Spleen (tissue), 11 donors: ENCODE measurements at regions not wholly inside any gene's neighbourhood (a gene's known extent, or its start where the extent isn't known, plus 50 kb on each side); places are given as distances from the start of the nearest gene placed in this dataset.

ENCODE experiments used
- DNase-seq: peaks from one replicate; pipeline ENCODE4 v3.0.0-alpha.2; 2020
- H3K27ac ChIP-seq, 8 donors: fragments of 200-600 bp; sonication (generic) in 7 of 8; 1 replicate in 4 of 8; 2 replicates in 4 of 8; pipeline versions ENCODE4 v1.5.0 to v1.8.0; 2016 to 2021; ENCODE audit warnings: inconsistent platforms in 4 of 8, mild to moderate bottlenecking in 4 of 8, moderate library complexity in 1 of 8
- H3K27me3 ChIP-seq, 7 donors: fragments of 200-600 bp; sonication (generic) in 6 of 7; replicated peaks in 1 of 7; 1 replicate in 4 of 7; 2 replicates in 3 of 7; pipeline versions ENCODE4 v1.5.0 to v1.8.0; 2016 to 2021; ENCODE audit warnings: inconsistent platforms in 3 of 7, mild to moderate bottlenecking in 1 of 7
- H3K36me3 ChIP-seq, 6 donors: fragments of 200-600 bp; sonication (generic) in 5 of 6; 1 replicate in 4 of 6; 2 replicates in 2 of 6; pipeline versions ENCODE4 v1.5.0 to v1.8.0; 2016 to 2021; ENCODE audit warnings: inconsistent platforms in 2 of 6
- H3K4me1 ChIP-seq, 6 donors: fragments of 200-600 bp; sonication (generic) in 5 of 6; 1 replicate in 3 of 6; 2 replicates in 3 of 6; pipeline versions ENCODE4 v1.5.0 to v1.8.0; 2016 to 2021; ENCODE audit warnings: inconsistent platforms in 3 of 6
- H3K4me3 ChIP-seq, 8 donors: fragments of 200-600 bp; sonication (generic) in 7 of 8; 1 replicate in 4 of 8; 2 replicates in 4 of 8; pipeline versions ENCODE4 v1.5.0 to v1.8.0; 2016 to 2021; ENCODE audit warnings: inconsistent platforms in 4 of 8, mild to moderate bottlenecking in 4 of 8, moderate library complexity in 2 of 8
- H3K9me3 ChIP-seq, 8 donors: fragments of 200-600 bp; sonication (generic) in 7 of 8; 1 replicate in 4 of 8; 2 replicates in 4 of 8; pipeline versions ENCODE4 v1.5.0 to v1.8.0; 2016 to 2021; ENCODE audit warnings: inconsistent platforms in 4 of 8
- POLR2A ChIP-seq, 3 donors: fragments of 450-650 bp; IDR thresholded peaks; one replicate each; pipeline ENCODE4 v1.5.1; 2017; ENCODE audit warnings: antibody characterized with exemption in 3 of 3, mild to moderate bottlenecking in 1 of 3
- POLR2AphosphoS5 ChIP-seq, 3 donors: sonication (generic); formaldehyde crosslinking; IDR thresholded peaks; one replicate each; pipeline ENCODE4 v1.5.1; 2017; ENCODE audit warnings: antibody characterized with exemption in 3 of 3
- WGBS, 5 donors: extraction: QIAGEN DNeasy Blood & Tissue Kit in 3 of 5; methylation state at CpG; one replicate each; pipeline versions ENCODE4 v1.1.5 to v1.1.7; 2013 to 2018; 5-methylcytosine and 5-hydroxymethylcytosine counted together
- intact Hi-C: fragments of 100-400 bp; cut with DNase I; formaldehyde crosslinking; loops from one replicate; pipeline ENCODE4 v1.15.0; 2023; ENCODE audit warnings: low total_unique reads
- TF ChIP-seq, protein P1 (sequence below), 11 experiments: fragments of 200-600 bp in 7 of 11; fragments of 450-650 bp in 4 of 11; sonication (generic) in 4 of 11; IDR thresholded peaks in 8 of 11; conservative IDR thresholded peaks in 3 of 11; 1 replicate in 7 of 11; 2 replicates in 4 of 11; pipeline versions ENCODE4 v1.4.0 to v1.8.0; 2016 to 2021; ENCODE audit warnings: antibody characterized with exemption in 11 of 11, inconsistent platforms in 4 of 11, mild to moderate bottlenecking in 1 of 11
- donor health status: healthy with polysubstance abuse.
- donor health status: DM: no; HTN: no; CAD: no; lungs with moderate emphysema.
- donor health status: DM: no; HTN: no; CAD: no.
- donor health status: Bipolar disorder and iron deficiency.
- donor health status: healthy.
- donor health status: DM: no; HTN: no; CAD: no.
- donor health status: DM: yes; HTN: yes; CAD: no.

DNA sequence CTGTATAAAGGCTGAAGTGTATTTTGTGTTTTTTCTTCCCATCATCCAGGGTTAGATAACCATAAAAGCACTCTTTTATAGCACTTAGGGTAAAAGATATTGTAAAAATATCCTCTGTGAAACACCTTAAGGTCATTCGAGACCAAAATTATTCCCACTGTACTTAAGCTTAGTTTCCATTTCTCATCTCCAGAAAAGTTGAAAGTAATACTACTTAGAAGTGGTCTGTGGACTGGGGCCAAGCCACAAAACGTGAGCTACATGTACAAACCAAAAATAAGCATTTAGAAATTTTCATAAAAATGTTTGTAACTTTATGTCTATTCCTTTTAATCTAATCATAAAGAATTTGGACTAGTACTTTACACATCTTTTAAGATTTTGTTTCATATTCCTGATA, 142.0 kb upstream of the NTM start:
- intact Hi-C loops, result no loop called here
- Histone ChIP-seq H3K9me3 (peaks cover 0 to 12% (median 6%) of the 10 kb centered on the region in 8 donors), H3K36me3 (no peaks in the 10 kb centered on the region), H3K27me3 (no peaks in the 10 kb centered on the region), H3K27ac (no peak overlapping the region), H3K4me1 (no peaks in the 10 kb centered on the region), H3K4me3 (no peak overlapping the region)
- TF ChIP-seq POLR2AphosphoS5 (IDR thresholded peaks at IDR 0.05) (no peak), POLR2A (IDR thresholded peaks at IDR 0.05) (no peak)
- TF ChIP-seq, protein P1, sequence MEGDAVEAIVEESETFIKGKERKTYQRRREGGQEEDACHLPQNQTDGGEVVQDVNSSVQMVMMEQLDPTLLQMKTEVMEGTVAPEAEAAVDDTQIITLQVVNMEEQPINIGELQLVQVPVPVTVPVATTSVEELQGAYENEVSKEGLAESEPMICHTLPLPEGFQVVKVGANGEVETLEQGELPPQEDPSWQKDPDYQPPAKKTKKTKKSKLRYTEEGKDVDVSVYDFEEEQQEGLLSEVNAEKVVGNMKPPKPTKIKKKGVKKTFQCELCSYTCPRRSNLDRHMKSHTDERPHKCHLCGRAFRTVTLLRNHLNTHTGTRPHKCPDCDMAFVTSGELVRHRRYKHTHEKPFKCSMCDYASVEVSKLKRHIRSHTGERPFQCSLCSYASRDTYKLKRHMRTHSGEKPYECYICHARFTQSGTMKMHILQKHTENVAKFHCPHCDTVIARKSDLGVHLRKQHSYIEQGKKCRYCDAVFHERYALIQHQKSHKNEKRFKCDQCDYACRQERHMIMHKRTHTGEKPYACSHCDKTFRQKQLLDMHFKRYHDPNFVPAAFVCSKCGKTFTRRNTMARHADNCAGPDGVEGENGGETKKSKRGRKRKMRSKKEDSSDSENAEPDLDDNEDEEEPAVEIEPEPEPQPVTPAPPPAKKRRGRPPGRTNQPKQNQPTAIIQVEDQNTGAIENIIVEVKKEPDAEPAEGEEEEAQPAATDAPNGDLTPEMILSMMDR (IDR thresholded peaks at IDR 0.05 in 8 of 11, conservative IDR thresholded peaks at IDR 0.05 in 3 of 11), result no peak
- WGBS, 5 donors, result 12 to 38% (median 20%) methylated on average over 2 of the region's 2 CpGs
- DNase-seq, result no peak

- Histone ChIP-seq H3K4me3 (no peak overlapping the region), H3K36me3 (no peaks in the 10 kb centered on the region), H3K27me3 (no peaks in the 10 kb centered on the region), H3K27ac (no peak overlapping the region), H3K4me1 (no peaks in the 10 kb centered on the region), H3K9me3 (peaks cover 0 to 12% (median 6%) of the 10 kb centered on the region in 8 donors)
- intact Hi-C loops, result no loop called here
- no peak for DNase-seq
- TF ChIP-seq POLR2A (IDR thresholded peaks at IDR 0.05), result no peak
- no peak for TF ChIP-seq POLR2AphosphoS5 (IDR thresholded peaks at IDR 0.05)
- TF ChIP-seq, protein P1 (IDR thresholded peaks at IDR 0.05 in 8 of 11, conservative IDR thresholded peaks at IDR 0.05 in 3 of 11), result no peak
- 62 to 84% (median 79%) methylated on average over 2 of the region's 2 CpGs for WGBS, 5 donors
These were observed 141.2 kb upstream of the NTM start for GRCh38 chr11:131229221-131229620.

GRCh38 chr11:131231317-131231940, 139.0 kb upstream of the NTM start:
- Histone ChIP-seq H3K9me3 (no peaks in the 10 kb centered on the region), H3K27ac (no peak overlapping the region), H3K4me3 (no peak overlapping the region), H3K36me3 (no peaks in the 10 kb centered on the region), H3K27me3 (peaks cover 0 to 9% (median 0%) of the 10 kb centered on the region in 7 donors), H3K4me1 (no peaks in the 10 kb centered on the region)
- TF ChIP-seq POLR2AphosphoS5 (IDR thresholded peaks at IDR 0.05) (no peak), POLR2A (IDR thresholded peaks at IDR 0.05) (no peak)
- TF ChIP-seq, protein P1 (IDR thresholded peaks at IDR 0.05 in 8 of 11, conservative IDR thresholded peaks at IDR 0.05 in 3 of 11), result no peak
- WGBS, 5 donors, result 65 to 79% (median 74%) methylated on average over 6 of the region's 6 CpGs
- intact Hi-C loops, result no loop called here
- no peak for DNase-seq

DNA sequence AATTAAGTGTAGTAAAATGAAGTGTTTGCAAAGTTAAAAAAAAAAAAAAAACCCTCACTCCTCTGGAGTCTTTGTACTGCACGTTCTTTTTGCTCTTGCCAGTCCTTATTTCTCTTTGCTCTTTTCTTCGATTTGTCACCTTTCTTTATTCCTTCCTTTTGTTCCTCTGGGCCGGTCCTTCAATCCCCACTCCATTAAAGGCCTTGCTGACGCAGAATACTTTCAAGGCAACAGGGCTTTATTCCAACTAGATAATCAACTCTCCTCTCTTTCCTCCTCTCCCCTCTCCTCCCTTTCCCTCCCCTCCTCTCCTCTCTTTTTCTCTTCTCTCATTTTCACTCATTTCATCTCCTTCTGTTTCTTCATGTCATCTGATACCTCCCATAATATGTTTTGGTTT, 138.2 kb upstream of the NTM start:
- Histone ChIP-seq H3K4me3 (no peak overlapping the region), H3K9me3 (no peaks in the 10 kb centered on the region), H3K36me3 (no peaks in the 10 kb centered on the region), H3K4me1 (no peaks in the 10 kb centered on the region), H3K27me3 (peaks cover 0 to 13% (median 0%) of the 10 kb centered on the region in 7 donors), H3K27ac (no peak overlapping the region)
- WGBS, 5 donors, result 65 to 75% (median 68%) methylated on average over 4 of the region's 4 CpGs
- TF ChIP-seq, protein P1 (IDR thresholded peaks at IDR 0.05 in 8 of 11, conservative IDR thresholded peaks at IDR 0.05 in 3 of 11), result no peak
- TF ChIP-seq POLR2AphosphoS5 (IDR thresholded peaks at IDR 0.05) (no peak), POLR2A (IDR thresholded peaks at IDR 0.05) (no peak)
- DNase-seq, result no peak
- intact Hi-C loops, result no loop called here
